Trophoblast cell (in vitro differentiated cells and primary cell): ENCODE measurements at regions not wholly inside any gene's neighbourhood (a gene's known extent, or its start where the extent isn't known, plus 50 kb on each side); places are given as distances from the start of the nearest gene placed in this dataset.

Experiments
- DNase-seq, 2 donors: peaks; one replicate each; pipeline ENCODE4 v3.0.0-alpha.2; 2016
- H2AFZ ChIP-seq: 2 replicates; pipeline ENCODE4 v1.6.1; 2013; ENCODE audit warnings: low read length, moderate library complexity, mild to moderate bottlenecking; ENCODE audit not compliant: insufficient read depth, poor library complexity
- H2AK5ac ChIP-seq: 2 replicates; pipeline ENCODE4 v1.6.1; 2013; ENCODE audit warnings: mild to moderate bottlenecking, low read length
- H2BK120ac ChIP-seq: 2 replicates; pipeline ENCODE4 v1.6.1; 2013; ENCODE audit warnings: low read length, mild to moderate bottlenecking, moderate library complexity; ENCODE audit not compliant: insufficient read depth, poor library complexity
- H2BK12ac ChIP-seq: 2 replicates; pipeline ENCODE4 v1.6.1; 2013; ENCODE audit warnings: mild to moderate bottlenecking, low read length, moderate library complexity
- H2BK5ac ChIP-seq: 2 replicates; pipeline ENCODE4 v1.6.1; 2013; ENCODE audit warnings: low read length, low read depth, moderate library complexity, mild to moderate bottlenecking; ENCODE audit not compliant: poor library complexity
- H3K14ac ChIP-seq: 2 replicates; pipeline ENCODE4 v1.6.1; 2013; ENCODE audit warnings: mild to moderate bottlenecking, low read length
- H3K18ac ChIP-seq: 2 replicates; pipeline ENCODE4 v1.6.1; 2013; ENCODE audit warnings: mild to moderate bottlenecking, low read length
- H3K23ac ChIP-seq: 2 replicates; pipeline ENCODE4 v1.6.1; 2013; ENCODE audit warnings: low read length
- H3K27ac ChIP-seq: 2 replicates; pipeline ENCODE4 v1.5.1; 2013; ENCODE audit warnings: low read depth, mild to moderate bottlenecking, inconsistent platforms, low read length, moderate library complexity
- H3K27me3 ChIP-seq: 2 replicates; pipeline ENCODE4 v1.6.1; 2013; ENCODE audit warnings: inconsistent platforms, mild to moderate bottlenecking, low read length, moderate library complexity; ENCODE audit not compliant: insufficient read depth
- H3K36me3 ChIP-seq, 2 experiments: 1 replicate in 1 of 2; 2 replicates in 1 of 2; pipeline ENCODE4 v1.6.1; 2013; ENCODE audit warnings: low read length in 2 of 2, mild to moderate bottlenecking in 2 of 2, moderate library complexity in 1 of 2; ENCODE audit not compliant: insufficient read depth in 2 of 2, control insufficient read depth in 1 of 2
- H3K4ac ChIP-seq: 2 replicates; pipeline ENCODE4 v1.6.1; 2013; ENCODE audit warnings: low read depth, mild to moderate bottlenecking, low read length, moderate library complexity
- H3K4me1 ChIP-seq, 2 experiments: 1 replicate in 1 of 2; 2 replicates in 1 of 2; pipeline ENCODE4 v1.6.1; 2013; ENCODE audit warnings: low read length in 2 of 2, mild to moderate bottlenecking in 2 of 2, moderate library complexity in 1 of 2; ENCODE audit not compliant: insufficient read depth in 2 of 2, control insufficient read depth in 1 of 2
- H3K4me2 ChIP-seq: 2 replicates; pipeline ENCODE4 v1.6.1; 2013; ENCODE audit warnings: inconsistent platforms, mild to moderate bottlenecking, low read length, moderate library complexity
- H3K4me3 ChIP-seq: 2 replicates; pipeline ENCODE4 v1.5.1; 2013; ENCODE audit warnings: mild to moderate bottlenecking, low read depth, low read length, inconsistent platforms
- H3K79me1 ChIP-seq: one replicate; pipeline ENCODE4 v1.6.1; 2013; ENCODE audit warnings: low read length
- H3K79me2 ChIP-seq: 2 replicates; pipeline ENCODE4 v1.6.1; 2013; ENCODE audit warnings: low read length, mild to moderate bottlenecking; ENCODE audit not compliant: control insufficient read depth, insufficient read depth, poor library complexity
- H3K9ac ChIP-seq: 2 replicates; pipeline ENCODE4 v1.6.1; 2013; ENCODE audit warnings: mild to moderate bottlenecking, low read length
- H3K9me3 ChIP-seq: 2 replicates; pipeline ENCODE4 v1.6.1; 2013; ENCODE audit warnings: low read depth, mild to moderate bottlenecking, control low read depth, inconsistent platforms, low read length; ENCODE audit not compliant: insufficient read depth
- H4K12ac ChIP-seq: 2 replicates; pipeline ENCODE4 v1.6.1; 2013; ENCODE audit warnings: low read depth, mild to moderate bottlenecking, low read length, moderate library complexity
- H4K8ac ChIP-seq: 2 replicates; pipeline ENCODE4 v1.6.1; 2013; ENCODE audit warnings: low read depth, mild to moderate bottlenecking, low read length, moderate library complexity
- H4K91ac ChIP-seq: one replicate; pipeline ENCODE4 v1.6.1; 2013; ENCODE audit warnings: low read depth, mild to moderate bottlenecking, low read length, moderate library complexity
- WGBS: extraction: QIAGEN DNeasy Blood & Tissue Kit; methylation state at CpG from one replicate; pipeline ENCODE4 v1.1.7; 2013; ENCODE audit warnings: missing lambda C conversion rate; ENCODE audit not compliant: insufficient read length, insufficient coverage; ENCODE audit errors: extremely low coverage; 5-methylcytosine and 5-hydroxymethylcytosine counted together

- no peak for DNase-seq
Observed at GRCh38 chr2:133840761-133841160, 272.5 kb upstream of the NCKAP5 start.

GRCh38 chr2:133841900-133842299 is 273.6 kb upstream of the NCKAP5 start:
- no peak overlapping the region for H3K27ac ChIP-seq
- no peak overlapping the region for H3K18ac ChIP-seq
- H2BK5ac ChIP-seq = no peak overlapping the region
- no peak overlapping the region for H4K91ac ChIP-seq
- H3K23ac ChIP-seq = no peak overlapping the region
- H3K9me3 ChIP-seq = no peaks in the 10 kb centered on the region
- H2AFZ ChIP-seq = no peak overlapping the region
- no peak for DNase-seq
- H3K4me3 ChIP-seq = no peak overlapping the region
- H3K27me3 ChIP-seq = no peaks in the 10 kb centered on the region
- no peak overlapping the region for H3K4ac ChIP-seq
- no peak overlapping the region for H4K12ac ChIP-seq
- H3K36me3 ChIP-seq = no peaks in the 10 kb centered on the region
- H3K79me1 ChIP-seq = no peaks in the 10 kb centered on the region
- no peak overlapping the region for H3K4me2 ChIP-seq
- no peak overlapping the region for H4K8ac ChIP-seq
- H3K79me2 ChIP-seq = no peaks in the 10 kb centered on the region
- no peak overlapping the region for H2AK5ac ChIP-seq
- H2BK120ac ChIP-seq = no peak overlapping the region
- H3K9ac ChIP-seq = no peak overlapping the region
- WGBS = no CpG with 5 or more reads among the region's 4 CpGs
- peaks cover 0 to 2% of the 10 kb centered on the region in 2 experiments for H3K4me1 ChIP-seq
- H2BK12ac ChIP-seq = no peak overlapping the region
- no peak overlapping the region for H3K14ac ChIP-seq

More at GRCh38 chr2:133840761-133841160, 272.5 kb upstream of the NCKAP5 start:
- H3K4me3 ChIP-seq = no peak overlapping the region
- no peak overlapping the region for H2AK5ac ChIP-seq
- no peak overlapping the region for H4K8ac ChIP-seq
- H3K4me2 ChIP-seq = no peak overlapping the region
- H3K79me1 ChIP-seq = no peaks in the 10 kb centered on the region
- no peak overlapping the region for H3K27ac ChIP-seq
- no peak overlapping the region for H3K4ac ChIP-seq
- no peaks in the 10 kb centered on the region for H3K36me3 ChIP-seq
- H4K91ac ChIP-seq = no peak overlapping the region
- H3K9ac ChIP-seq = no peak overlapping the region
- H3K14ac ChIP-seq = no peak overlapping the region
- H2BK5ac ChIP-seq = no peak overlapping the region
- no peak overlapping the region for H3K23ac ChIP-seq
- H2AFZ ChIP-seq = no peak overlapping the region
- H3K27me3 ChIP-seq = no peaks in the 10 kb centered on the region
- H3K4me1 ChIP-seq = peaks cover 0 to 2% of the 10 kb centered on the region in 2 experiments
- H2BK12ac ChIP-seq = no peak overlapping the region
- H3K18ac ChIP-seq = no peak overlapping the region
- H2BK120ac ChIP-seq = no peak overlapping the region
- WGBS = no CpG with 5 or more reads among the region's 7 CpGs
- no peaks in the 10 kb centered on the region for H3K9me3 ChIP-seq
- no peak overlapping the region for H4K12ac ChIP-seq
- no peaks in the 10 kb centered on the region for H3K79me2 ChIP-seq

GRCh38 chr2:133842446-133842845 is 274.2 kb upstream of the NCKAP5 start:
- Histone ChIP-seq H3K4ac (no peak overlapping the region), H2AFZ (no peak overlapping the region), H3K4me1 (peaks cover 0 to 2% of the 10 kb centered on the region in 2 experiments), H3K18ac (no peak overlapping the region), H3K27ac (no peak overlapping the region), H3K9ac (no peak overlapping the region), H2BK12ac (no peak overlapping the region), H3K9me3 (no peaks in the 10 kb centered on the region), H4K12ac (no peak overlapping the region), H3K4me3 (no peak overlapping the region), H3K36me3 (no peaks in the 10 kb centered on the region), H4K8ac (no peak overlapping the region), H2AK5ac (no peak overlapping the region), H4K91ac (no peak overlapping the region), H3K79me1 (no peaks in the 10 kb centered on the region), H3K23ac (no peak overlapping the region), H3K14ac (no peak overlapping the region), H3K4me2 (no peak overlapping the region), H2BK120ac (no peak overlapping the region), H2BK5ac (no peak overlapping the region), H3K79me2 (no peaks in the 10 kb centered on the region), H3K27me3 (no peaks in the 10 kb centered on the region)
- no peak for DNase-seq
- no CpG with 5 or more reads among the region's 2 CpGs for WGBS

GRCh38 chr2:133843091-133843490 is 274.8 kb upstream of the NCKAP5 start:
- Histone ChIP-seq H3K4me2 (no peak overlapping the region), H3K27ac (no peak overlapping the region), H2BK120ac (no peak overlapping the region), H4K8ac (no peak overlapping the region), H4K91ac (no peak overlapping the region), H2AK5ac (no peak overlapping the region), H3K79me1 (no peaks in the 10 kb centered on the region), H3K4me3 (no peak overlapping the region), H3K4ac (no peak overlapping the region), H3K79me2 (no peaks in the 10 kb centered on the region), H3K23ac (no peak overlapping the region), H3K14ac (no peak overlapping the region), H4K12ac (no peak overlapping the region), H3K27me3 (no peaks in the 10 kb centered on the region), H2BK5ac (no peak overlapping the region), H3K18ac (no peak overlapping the region), H3K9ac (no peak overlapping the region), H3K9me3 (no peaks in the 10 kb centered on the region), H3K4me1 (peaks cover 0 to 2% of the 10 kb centered on the region in 2 experiments), H2BK12ac (no peak overlapping the region), H2AFZ (no peak overlapping the region), H3K36me3 (no peaks in the 10 kb centered on the region)
- DNase-seq = no peak
- WGBS = no CpG with 5 or more reads among the region's 3 CpGs
